ENCODE measurements at regions not wholly inside any gene's neighbourhood (a gene's known extent, or its start where the extent isn't known, plus 50 kb on each side); places are given as distances from the start of the nearest gene placed in this dataset.

DNA sequence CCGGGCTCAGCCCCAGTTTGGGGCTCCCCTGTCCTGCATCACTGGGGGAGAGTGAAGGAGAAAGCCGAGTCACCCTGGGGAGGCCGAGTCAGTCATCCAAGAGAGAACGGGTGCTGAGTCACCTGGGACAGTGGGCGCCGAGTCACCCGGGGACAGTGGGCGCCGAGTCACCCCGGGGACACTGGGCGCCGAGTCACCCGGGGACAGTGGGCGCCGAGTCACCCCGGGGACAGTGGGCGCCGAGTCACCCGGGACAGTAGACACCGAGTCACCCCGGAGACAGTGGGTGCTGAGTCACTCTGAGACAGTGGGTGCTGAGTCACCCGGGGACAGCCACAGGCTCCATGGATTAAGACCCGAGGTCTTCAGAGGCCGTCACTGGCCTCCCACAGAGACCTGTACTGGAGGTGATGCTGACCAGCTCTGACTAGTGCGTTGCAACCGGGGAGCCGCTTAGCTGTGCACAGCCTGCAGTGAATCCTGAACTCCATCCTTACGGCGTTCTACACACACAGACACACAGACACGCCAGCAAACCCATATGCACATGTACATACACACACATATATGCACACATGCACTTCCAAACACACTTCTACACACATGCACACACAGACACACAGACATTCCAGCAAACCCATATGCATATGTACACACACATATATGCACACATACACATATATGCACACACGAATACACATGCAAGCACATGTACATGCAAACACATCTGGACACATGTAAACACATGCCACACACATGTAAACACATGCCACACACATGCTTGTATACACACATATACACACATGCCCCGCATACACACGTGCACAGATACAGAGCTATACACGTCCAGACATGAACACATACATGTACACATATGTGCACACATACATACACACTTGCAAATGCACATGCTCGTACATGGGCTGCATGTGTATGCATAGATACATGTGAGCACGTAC, 64.9 kb upstream of the GALNT9 start:
- no peaks in the 10 kb centered on the region for H3K4me1 Mint-ChIP-seq
- no peak overlapping the region for H3K27ac Mint-ChIP-seq
- H3K27me3 Mint-ChIP-seq = peaks cover 21% of the 10 kb centered on the region
- no peak for DNase-seq
- no peak overlapping the region for H3K4me3 Mint-ChIP-seq
- H3K36me3 Mint-ChIP-seq = no peaks in the 10 kb centered on the region
- no peaks in the 10 kb centered on the region for H3K9me3 Mint-ChIP-seq

- Mint-ChIP-seq H3K27me3 (peaks cover 29% of the 10 kb centered on the region), H3K36me3 (no peaks in the 10 kb centered on the region), H3K4me3 (no peak overlapping the region), H3K4me1 (no peaks in the 10 kb centered on the region), H3K27ac (no peak overlapping the region), H3K9me3 (no peaks in the 10 kb centered on the region)
- no peak for DNase-seq
Observed at GRCh38 chr12:132393245-132393795, 63.9 kb upstream of the GALNT9 start.

DNA sequence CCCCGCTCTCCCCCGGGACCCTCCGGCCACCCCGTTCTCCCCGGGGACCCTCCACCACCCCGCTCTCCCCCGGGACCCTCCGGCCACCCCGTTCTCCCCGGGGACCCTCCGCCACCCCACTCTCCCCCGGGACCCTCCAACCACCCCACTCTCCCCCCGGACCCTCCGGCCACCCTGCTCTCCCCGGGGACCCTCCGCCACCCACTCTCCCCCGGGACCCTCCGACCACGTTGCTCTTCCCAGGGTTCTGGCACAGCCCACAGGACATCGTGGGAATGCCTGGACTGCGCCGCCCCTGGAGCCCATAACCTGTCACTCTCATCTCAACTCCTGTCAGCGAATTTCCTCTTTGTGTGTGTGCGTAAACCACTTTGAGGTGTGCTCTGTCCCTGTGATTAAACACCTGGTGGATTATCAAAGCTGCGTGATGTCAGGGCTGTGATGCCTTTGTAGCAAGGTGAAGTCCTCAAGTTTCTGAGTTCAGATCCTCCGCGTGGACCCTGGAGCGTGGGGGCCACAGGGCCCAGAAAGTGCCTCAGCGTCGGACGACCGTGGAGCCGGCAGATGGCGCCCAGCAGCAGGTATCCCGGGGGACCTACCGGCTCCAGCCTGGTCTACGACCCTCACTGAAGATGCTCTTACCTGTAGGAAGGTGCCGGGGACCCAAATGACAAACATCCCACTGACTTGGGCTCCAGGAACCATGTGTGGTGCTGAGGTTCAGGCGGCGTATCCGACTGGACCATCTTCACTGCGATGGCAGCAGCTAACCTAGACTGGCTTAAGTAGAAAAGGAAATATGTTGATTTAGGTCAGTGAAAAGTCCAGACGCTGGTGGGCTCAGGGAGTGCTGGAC, 63.2 kb upstream of the GALNT9 start:
- Mint-ChIP-seq H3K4me3 (no peak overlapping the region), H3K4me1 (no peaks in the 10 kb centered on the region), H3K36me3 (no peaks in the 10 kb centered on the region), H3K27me3 (peaks cover 35% of the 10 kb centered on the region), H3K9me3 (no peaks in the 10 kb centered on the region), H3K27ac (no peak overlapping the region)
- no peak for DNase-seq

GRCh38 chr12:132391326-132392041, 62.1 kb upstream of the GALNT9 start:
- Mint-ChIP-seq H3K4me1 (no peaks in the 10 kb centered on the region), H3K27me3 (peaks cover 34% of the 10 kb centered on the region), H3K4me3 (no peak overlapping the region), H3K9me3 (no peaks in the 10 kb centered on the region), H3K27ac (no peak overlapping the region), H3K36me3 (no peaks in the 10 kb centered on the region)
- DNase-seq = no peak

DNA sequence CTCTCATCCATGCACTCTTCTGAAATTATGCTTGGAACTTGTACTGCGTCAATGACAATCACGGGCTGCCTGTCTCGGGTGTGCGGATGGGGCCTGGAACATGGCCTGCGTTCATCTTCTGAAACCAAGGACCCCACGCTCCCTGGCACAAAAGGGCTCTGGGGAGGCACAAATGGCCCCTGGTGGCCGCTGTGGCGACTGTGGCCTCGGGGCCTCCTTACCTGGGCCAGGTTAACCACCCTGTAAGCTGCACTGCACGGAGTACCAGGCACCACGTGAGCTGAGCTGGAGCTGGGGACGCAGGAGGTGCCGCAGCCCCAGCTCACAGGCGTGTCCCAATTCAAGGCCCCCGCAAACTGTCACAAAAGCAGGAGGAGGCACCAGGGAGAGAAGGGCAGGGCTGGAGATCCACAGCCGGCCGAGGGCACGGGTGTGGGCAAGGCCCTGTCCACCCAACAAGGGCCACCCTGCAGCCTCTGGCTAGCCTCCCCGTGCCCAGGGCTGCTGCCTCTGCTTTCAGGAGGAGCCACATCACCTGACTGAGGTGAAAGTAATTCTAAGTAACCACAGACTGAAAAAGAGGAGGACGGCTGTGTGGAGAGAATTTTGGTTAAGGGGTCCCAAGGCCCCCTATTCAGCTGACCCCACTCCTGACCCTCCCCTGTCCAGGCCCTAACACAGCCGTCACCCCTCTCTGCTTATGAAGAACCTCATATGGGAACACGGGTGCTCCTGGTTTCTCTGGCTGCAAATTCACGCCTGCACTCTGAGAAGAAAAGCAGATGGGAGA, 61.1 kb upstream of the GALNT9 start:
- H3K27me3 Mint-ChIP-seq = peaks cover 33% of the 10 kb centered on the region
- H3K36me3 Mint-ChIP-seq = no peaks in the 10 kb centered on the region
- no peak overlapping the region for H3K27ac Mint-ChIP-seq
- H3K4me3 Mint-ChIP-seq = no peak overlapping the region
- no peaks in the 10 kb centered on the region for H3K9me3 Mint-ChIP-seq
- DNase-seq = no peak
- H3K4me1 Mint-ChIP-seq = no peaks in the 10 kb centered on the region

DNA sequence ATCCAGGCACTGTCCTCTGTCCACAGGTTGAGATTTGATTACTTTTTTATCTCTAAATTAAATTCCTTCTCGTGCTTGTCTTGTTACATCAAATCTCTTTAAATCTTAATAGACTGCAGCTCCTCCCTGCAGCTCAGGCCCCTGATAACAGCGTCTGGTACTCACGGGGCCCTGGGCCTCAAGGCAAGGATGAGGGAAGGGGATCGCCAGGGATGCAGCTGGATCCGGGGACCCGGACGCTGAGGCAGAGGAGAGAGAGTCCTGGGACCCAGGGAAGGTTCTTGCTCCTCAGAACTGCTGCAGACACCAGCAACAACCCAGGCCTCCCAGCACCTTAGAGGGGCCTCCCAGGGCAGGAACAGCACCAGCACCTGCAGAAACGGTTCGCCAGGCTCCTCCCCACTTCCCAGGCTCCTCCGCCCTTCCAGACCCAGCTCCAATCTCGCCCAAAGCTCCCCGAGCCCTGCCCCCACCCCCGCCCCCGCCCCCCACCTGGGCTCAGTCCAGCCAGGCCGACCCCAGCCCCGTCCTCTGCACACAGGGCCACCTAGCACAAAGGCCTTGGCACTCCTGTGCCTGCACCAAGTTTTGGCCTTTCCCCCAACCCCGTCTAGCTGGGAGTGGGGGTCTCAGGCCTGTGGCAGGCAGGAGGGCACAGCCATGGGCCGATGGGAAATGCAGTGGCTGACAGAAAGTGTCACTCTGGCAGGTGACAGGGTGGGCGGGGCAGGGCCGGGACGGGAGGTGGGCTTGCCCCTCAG, 60.3 kb upstream of the GALNT9 start:
- DNase-seq = no peak
- Mint-ChIP-seq H3K4me1 (no peaks in the 10 kb centered on the region), H3K27me3 (peaks cover 33% of the 10 kb centered on the region), H3K36me3 (no peaks in the 10 kb centered on the region), H3K9me3 (no peaks in the 10 kb centered on the region), H3K4me3 (no peak overlapping the region), H3K27ac (no peak overlapping the region)

DNA sequence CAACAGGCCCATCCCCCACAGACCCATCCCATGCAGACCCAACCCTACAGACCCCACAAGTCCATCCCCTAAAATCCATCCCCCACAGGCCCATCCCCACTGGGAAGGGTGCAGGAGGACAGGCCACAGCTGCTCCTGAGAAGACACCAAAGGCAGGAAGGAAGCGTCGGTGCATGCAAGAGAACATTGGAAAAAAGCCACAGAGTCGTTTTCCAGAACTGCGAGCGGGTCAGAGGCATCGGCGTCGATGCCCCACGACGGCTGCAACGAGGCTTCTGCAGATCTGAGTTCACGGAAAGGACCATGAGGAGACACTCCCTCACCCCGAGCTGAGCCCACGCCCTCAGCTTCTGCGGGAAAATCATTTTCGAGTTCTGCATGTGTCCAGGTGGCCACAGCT, 59.6 kb upstream of the GALNT9 start:
- Mint-ChIP-seq H3K4me3 (no peak overlapping the region), H3K27me3 (peaks cover 33% of the 10 kb centered on the region), H3K27ac (no peak overlapping the region), H3K36me3 (no peaks in the 10 kb centered on the region), H3K4me1 (no peaks in the 10 kb centered on the region), H3K9me3 (no peaks in the 10 kb centered on the region)
- DNase-seq = no peak

GRCh38 chr12:132388379-132389015, 59.1 kb upstream of the GALNT9 start:
- H3K27me3 Mint-ChIP-seq = peaks cover 33% of the 10 kb centered on the region
- H3K27ac Mint-ChIP-seq = no peak overlapping the region
- H3K36me3 Mint-ChIP-seq = no peaks in the 10 kb centered on the region
- no peak for DNase-seq
- H3K9me3 Mint-ChIP-seq = no peaks in the 10 kb centered on the region
- no peaks in the 10 kb centered on the region for H3K4me1 Mint-ChIP-seq
- no peak overlapping the region for H3K4me3 Mint-ChIP-seq

- Mint-ChIP-seq H3K27me3 (peaks cover 24% of the 10 kb centered on the region), H3K4me3 (no peak overlapping the region), H3K36me3 (no peaks in the 10 kb centered on the region), H3K9me3 (no peaks in the 10 kb centered on the region), H3K27ac (no peak overlapping the region), H3K4me1 (no peaks in the 10 kb centered on the region)
- no peak for DNase-seq
Observed at GRCh38 chr12:132386926-132387497, 57.6 kb upstream of the GALNT9 start.

- Mint-ChIP-seq H3K9me3 (no peaks in the 10 kb centered on the region), H3K4me1 (no peaks in the 10 kb centered on the region), H3K36me3 (no peaks in the 10 kb centered on the region), H3K27ac (no peak overlapping the region), H3K27me3 (peaks cover 24% of the 10 kb centered on the region), H3K4me3 (no peak overlapping the region)
- DNase-seq = no peak
Observed at GRCh38 chr12:132385923-132386751, 56.7 kb upstream of the GALNT9 start.

- Mint-ChIP-seq H3K27me3 (peaks cover 24% of the 10 kb centered on the region), H3K4me3 (no peak overlapping the region), H3K9me3 (no peaks in the 10 kb centered on the region), H3K36me3 (no peaks in the 10 kb centered on the region), H3K27ac (no peak overlapping the region), H3K4me1 (no peaks in the 10 kb centered on the region)
- DNase-seq = no peak
Observed at GRCh38 chr12:132384916-132385774, 55.8 kb upstream of the GALNT9 start.

- H3K4me3 Mint-ChIP-seq = no peak overlapping the region
- no peaks in the 10 kb centered on the region for H3K36me3 Mint-ChIP-seq
- DNase-seq = no peak
- peaks cover 26% of the 10 kb centered on the region for H3K27me3 Mint-ChIP-seq
- no peaks in the 10 kb centered on the region for H3K9me3 Mint-ChIP-seq
- H3K4me1 Mint-ChIP-seq = peaks cover 2% of the 10 kb centered on the region
- H3K27ac Mint-ChIP-seq = no peak overlapping the region
Observed at GRCh38 chr12:132380641-132381040, 51.3 kb upstream of the GALNT9 start.

Data from activated naive CD8-positive, alpha-beta T cell treated with anti-CD3 and anti-CD28 coated beads for 36 hours (primary cell).